ENCODE measurements at regions not wholly inside any gene's neighbourhood (a gene's known extent, or its start where the extent isn't known, plus 50 kb on each side); places are given as distances from the start of the nearest gene placed in this dataset.

GRCh38 chr2:66813976-66814375, 379.1 kb downstream of the MEIS1 start:
- Histone ChIP-seq H3K27me3 (no peaks in the 10 kb centered on the region), H3K27ac (no peak overlapping the region), H3K9me3 (no peaks in the 10 kb centered on the region), H3K36me3 (no peaks in the 10 kb centered on the region), H3K4me1 (no peaks in the 10 kb centered on the region), H3K4me3 (no peak overlapping the region)
- no peak for TF ChIP-seq CTCF (IDR thresholded peaks at IDR 0.05)
- no peak for TF ChIP-seq POLR2AphosphoS5 (IDR thresholded peaks at IDR 0.05)
- no peak for TF ChIP-seq POLR2A (IDR thresholded peaks at IDR 0.05)
- TF ChIP-seq EP300 (IDR thresholded peaks at IDR 0.05): no peak
- 80% methylated on average over 2 of the region's 2 CpGs for WGBS
- no peak for DNase-seq (ENCODE audit: low spot score in 2 of 2)

- no peak overlapping the region for H3K27ac ChIP-seq
- no peak for DNase-seq (ENCODE audit: low spot score in 2 of 2)
- no peak overlapping the region for H3K4me3 ChIP-seq
- WGBS: 90% methylated on average over 1 of the region's 1 CpG
- H3K27me3 ChIP-seq: no peaks in the 10 kb centered on the region
- H3K36me3 ChIP-seq: no peaks in the 10 kb centered on the region
- H3K9me3 ChIP-seq: no peaks in the 10 kb centered on the region
- H3K4me1 ChIP-seq: no peaks in the 10 kb centered on the region
- no peak for TF ChIP-seq POLR2AphosphoS5 (IDR thresholded peaks at IDR 0.05)
- TF ChIP-seq EP300 (IDR thresholded peaks at IDR 0.05): no peak
- TF ChIP-seq CTCF (IDR thresholded peaks at IDR 0.05): no peak
- TF ChIP-seq POLR2A (IDR thresholded peaks at IDR 0.05): no peak
Measured at GRCh38 chr2:66814916-66815315, 380.0 kb downstream of the MEIS1 start.

GRCh38 chr2:66815886-66816285, 381.0 kb downstream of the MEIS1 start:
- TF ChIP-seq POLR2AphosphoS5 (IDR thresholded peaks at IDR 0.05) (no peak), EP300 (IDR thresholded peaks at IDR 0.05) (no peak), CTCF (IDR thresholded peaks at IDR 0.05) (no peak), POLR2A (IDR thresholded peaks at IDR 0.05) (no peak)
- Histone ChIP-seq H3K27ac (no peak overlapping the region), H3K27me3 (no peaks in the 10 kb centered on the region), H3K4me1 (no peaks in the 10 kb centered on the region), H3K9me3 (no peaks in the 10 kb centered on the region), H3K4me3 (no peak overlapping the region), H3K36me3 (no peaks in the 10 kb centered on the region)
- WGBS: 57% methylated on average over 4 of the region's 4 CpGs
- no peak for DNase-seq (ENCODE audit: low spot score in 2 of 2)

- H3K9me3 ChIP-seq: no peaks in the 10 kb centered on the region
- H3K4me1 ChIP-seq: no peaks in the 10 kb centered on the region
- no peak for TF ChIP-seq POLR2AphosphoS5 (IDR thresholded peaks at IDR 0.05)
- TF ChIP-seq EP300 (IDR thresholded peaks at IDR 0.05): no peak
- no peak for TF ChIP-seq CTCF (IDR thresholded peaks at IDR 0.05)
- TF ChIP-seq POLR2A (IDR thresholded peaks at IDR 0.05): no peak
- DNase-seq (ENCODE audit: low spot score in 2 of 2): no peak
- no peaks in the 10 kb centered on the region for H3K27me3 ChIP-seq
- H3K4me3 ChIP-seq: no peak overlapping the region
- no peaks in the 10 kb centered on the region for H3K36me3 ChIP-seq
- H3K27ac ChIP-seq: no peak overlapping the region
- WGBS: 85% methylated on average over 4 of the region's 4 CpGs
Measured at GRCh38 chr2:66821168-66821567, 386.2 kb downstream of the MEIS1 start.

GRCh38 chr2:66822186-66822585, 387.3 kb downstream of the MEIS1 start:
- Histone ChIP-seq H3K27me3 (no peaks in the 10 kb centered on the region), H3K4me3 (no peak overlapping the region), H3K27ac (no peak overlapping the region), H3K36me3 (no peaks in the 10 kb centered on the region), H3K9me3 (no peaks in the 10 kb centered on the region), H3K4me1 (no peaks in the 10 kb centered on the region)
- 85% methylated on average over 6 of the region's 6 CpGs for WGBS
- no peak for DNase-seq (ENCODE audit: low spot score in 2 of 2)
- TF ChIP-seq POLR2A (IDR thresholded peaks at IDR 0.05): no peak

- TF ChIP-seq EP300 (IDR thresholded peaks at IDR 0.05) (no peak), CTCF (IDR thresholded peaks at IDR 0.05) (no peak), POLR2A (IDR thresholded peaks at IDR 0.05) (no peak), POLR2AphosphoS5 (IDR thresholded peaks at IDR 0.05) (no peak)
- Histone ChIP-seq H3K4me3 (no peak overlapping the region), H3K27ac (no peak overlapping the region), H3K4me1 (no peaks in the 10 kb centered on the region), H3K9me3 (no peaks in the 10 kb centered on the region), H3K27me3 (no peaks in the 10 kb centered on the region), H3K36me3 (no peaks in the 10 kb centered on the region)
- 75% methylated on average over 3 of the region's 3 CpGs for WGBS
- DNase-seq (ENCODE audit: low spot score in 2 of 2): no peak
Measured at GRCh38 chr2:66824926-66825325, 390.0 kb downstream of the MEIS1 start.
